PC-9 (cell line): ENCODE measurements at regions not wholly inside any gene's neighbourhood (a gene's known extent, or its start where the extent isn't known, plus 50 kb on each side); places are given as distances from the start of the nearest gene placed in this dataset.

Source experiments
- BruUV-seq: library from RNA; stranded (reverse); fragments of 400-500 nt; replicated peaks from 2 replicates; lab custom pipeline; 2021; lab: Mats Ljungman, UMichigan
- CTCF ChIA-PET: fragments of 300-600 bp; sonication (Branson Sonifier 250); formaldehyde crosslinking; loops from one replicate; lab custom pipeline; 2022; ENCODE audit warnings: antibody characterized with exemption; lab: Charles Lee
- POLR2A ChIA-PET: fragments of 300-600 bp; sonication (Branson Sonifier 250); formaldehyde crosslinking; loops from one replicate; lab custom pipeline; 2022; ENCODE audit warnings: antibody characterized with exemption; ENCODE audit not compliant: unreplicated experiment; lab: Charles Lee
- DNase-seq, 2 experiments: peaks; one replicate each; pipeline versions ENCODE4 v3.0.0 to v3.0.0-alpha.2; 2015 to 2022; ENCODE audit warnings: mixed read lengths in 1 of 2
- H2AFZ ChIP-seq: fragments of 200-600 bp; sonication (generic); 2 replicates; pipeline ENCODE4 v1.8.1; 2017; ENCODE audit warnings: antibody characterized with exemption
- H3F3A ChIP-seq: fragments of 200-600 bp; sonication (generic); 2 replicates; pipeline ENCODE4 v1.8.1; 2017; ENCODE audit warnings: antibody characterized with exemption, mild to moderate bottlenecking, low read depth; ENCODE audit not compliant: insufficient read depth
- H3K27ac ChIP-seq: fragments of 200-600 bp; sonication (generic); 2 replicates; pipeline ENCODE4 v1.6.1; 2016; ENCODE audit warnings: mixed run types
- H3K27me3 ChIP-seq: fragments of 200-600 bp; sonication (generic); 2 replicates; pipeline ENCODE4 v1.6.1; 2016; ENCODE audit warnings: low read depth, mixed run types; ENCODE audit not compliant: insufficient read depth
- H3K36me3 ChIP-seq: fragments of 200-600 bp; sonication (generic); 2 replicates; pipeline ENCODE4 v1.6.1; 2016; ENCODE audit warnings: low read depth, mixed run types
- H3K4me1 ChIP-seq: fragments of 200-600 bp; sonication (generic); replicated peaks from 2 replicates; pipeline ENCODE4 v1.6.1; 2016; ENCODE audit warnings: mixed run types; ENCODE audit not compliant: insufficient read depth
- H3K4me2 ChIP-seq: fragments of 200-600 bp; sonication (generic); 2 replicates; pipeline ENCODE4 v1.6.1; 2017; ENCODE audit warnings: mixed run types
- H3K4me3 ChIP-seq: fragments of 200-600 bp; sonication (generic); 2 replicates; pipeline ENCODE4 v1.6.1; 2016; ENCODE audit warnings: mixed run types
- H3K79me2 ChIP-seq: fragments of 200-600 bp; sonication (generic); 2 replicates; pipeline ENCODE4 v1.6.1; 2017; ENCODE audit warnings: low read depth, mixed run types
- H3K9me2 ChIP-seq: fragments of 200-600 bp; sonication (generic); 2 replicates; pipeline ENCODE4 v1.8.1; 2017; ENCODE audit warnings: mild to moderate bottlenecking; ENCODE audit not compliant: insufficient read depth
- H3K9me3 ChIP-seq: fragments of 200-600 bp; sonication (generic); 2 replicates; pipeline ENCODE4 v1.8.1; 2016; ENCODE audit warnings: low read depth; ENCODE audit not compliant: insufficient read depth
- H4K20me1 ChIP-seq: fragments of 200-600 bp; sonication (generic); 2 replicates; pipeline ENCODE4 v1.8.1; 2017; ENCODE audit not compliant: insufficient read depth
- EZH2 ChIP-seq: fragments of 200-600 bp; sonication (generic); IDR thresholded peaks from 2 replicates; pipeline ENCODE4 v1.8.0; 2017; ENCODE audit warnings: antibody characterized with exemption, low read depth
- intact Hi-C: fragments of 100-400 bp; cut with micrococcal nuclease; formaldehyde crosslinking; loops from one replicate; pipeline ENCODE4 v1.10.0; 2022; ENCODE audit not compliant: unreplicated experiment
- TF ChIP-seq, protein P1 (sequence below): fragments of 200-600 bp; sonication (generic); conservative IDR thresholded peaks from 2 replicates; pipeline ENCODE4 v1.6.1; 2017; ENCODE audit warnings: mixed run types, antibody characterized with exemption, mild to moderate bottlenecking, moderate library complexity

GRCh38 chr12:63052696-63053095 is 98.3 kb downstream of the AVPR1A start:
- H3K9me3 ChIP-seq, result no peaks in the 10 kb centered on the region
- no peaks in the 10 kb centered on the region for H3K79me2 ChIP-seq
- H2AFZ ChIP-seq, result no peak overlapping the region
- CTCF ChIA-PET, result no interaction called here
- no peaks in the 10 kb centered on the region for H3K36me3 ChIP-seq
- no peaks in the 10 kb centered on the region for H3K27me3 ChIP-seq
- no peak overlapping the region for H3K4me2 ChIP-seq
- no peaks in the 10 kb centered on the region for H3K9me2 ChIP-seq
- no peak overlapping the region for H3K27ac ChIP-seq
- intact Hi-C loops, result no loop called here
- no peak for DNase-seq
- BruUV-seq, result no TSS peak
- POLR2A ChIA-PET, result no interaction called here
- TF ChIP-seq EZH2, result no peak
- H4K20me1 ChIP-seq, result no peaks in the 10 kb centered on the region
- H3F3A ChIP-seq, result no peaks in the 10 kb centered on the region
- no peaks in the 10 kb centered on the region for H3K4me1 ChIP-seq
- no peak overlapping the region for H3K4me3 ChIP-seq

GRCh38 chr12:63047146-63047545 is 103.9 kb downstream of the AVPR1A start:
- Histone ChIP-seq H2AFZ (no peak overlapping the region), H3K4me2 (no peak overlapping the region), H3K9me2 (no peaks in the 10 kb centered on the region), H3K4me1 (peaks cover 16% of the 10 kb centered on the region), H3K27me3 (no peaks in the 10 kb centered on the region), H3F3A (peaks cover 3% of the 10 kb centered on the region; the same call in 1 of the 2 replicates), H3K27ac (no peak overlapping the region), H3K9me3 (no peaks in the 10 kb centered on the region), H3K4me3 (no peak overlapping the region), H3K36me3 (no peaks in the 10 kb centered on the region), H3K79me2 (no peaks in the 10 kb centered on the region), H4K20me1 (no peaks in the 10 kb centered on the region)
- DNase-seq, result no peak
- CTCF ChIA-PET, result no interaction called here
- POLR2A ChIA-PET, result no interaction called here
- no TSS peak for BruUV-seq
- intact Hi-C loops, result no loop called here
- TF ChIP-seq EZH2, result no peak
- TF ChIP-seq, protein P1, sequence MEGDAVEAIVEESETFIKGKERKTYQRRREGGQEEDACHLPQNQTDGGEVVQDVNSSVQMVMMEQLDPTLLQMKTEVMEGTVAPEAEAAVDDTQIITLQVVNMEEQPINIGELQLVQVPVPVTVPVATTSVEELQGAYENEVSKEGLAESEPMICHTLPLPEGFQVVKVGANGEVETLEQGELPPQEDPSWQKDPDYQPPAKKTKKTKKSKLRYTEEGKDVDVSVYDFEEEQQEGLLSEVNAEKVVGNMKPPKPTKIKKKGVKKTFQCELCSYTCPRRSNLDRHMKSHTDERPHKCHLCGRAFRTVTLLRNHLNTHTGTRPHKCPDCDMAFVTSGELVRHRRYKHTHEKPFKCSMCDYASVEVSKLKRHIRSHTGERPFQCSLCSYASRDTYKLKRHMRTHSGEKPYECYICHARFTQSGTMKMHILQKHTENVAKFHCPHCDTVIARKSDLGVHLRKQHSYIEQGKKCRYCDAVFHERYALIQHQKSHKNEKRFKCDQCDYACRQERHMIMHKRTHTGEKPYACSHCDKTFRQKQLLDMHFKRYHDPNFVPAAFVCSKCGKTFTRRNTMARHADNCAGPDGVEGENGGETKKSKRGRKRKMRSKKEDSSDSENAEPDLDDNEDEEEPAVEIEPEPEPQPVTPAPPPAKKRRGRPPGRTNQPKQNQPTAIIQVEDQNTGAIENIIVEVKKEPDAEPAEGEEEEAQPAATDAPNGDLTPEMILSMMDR, result no peak

DNA sequence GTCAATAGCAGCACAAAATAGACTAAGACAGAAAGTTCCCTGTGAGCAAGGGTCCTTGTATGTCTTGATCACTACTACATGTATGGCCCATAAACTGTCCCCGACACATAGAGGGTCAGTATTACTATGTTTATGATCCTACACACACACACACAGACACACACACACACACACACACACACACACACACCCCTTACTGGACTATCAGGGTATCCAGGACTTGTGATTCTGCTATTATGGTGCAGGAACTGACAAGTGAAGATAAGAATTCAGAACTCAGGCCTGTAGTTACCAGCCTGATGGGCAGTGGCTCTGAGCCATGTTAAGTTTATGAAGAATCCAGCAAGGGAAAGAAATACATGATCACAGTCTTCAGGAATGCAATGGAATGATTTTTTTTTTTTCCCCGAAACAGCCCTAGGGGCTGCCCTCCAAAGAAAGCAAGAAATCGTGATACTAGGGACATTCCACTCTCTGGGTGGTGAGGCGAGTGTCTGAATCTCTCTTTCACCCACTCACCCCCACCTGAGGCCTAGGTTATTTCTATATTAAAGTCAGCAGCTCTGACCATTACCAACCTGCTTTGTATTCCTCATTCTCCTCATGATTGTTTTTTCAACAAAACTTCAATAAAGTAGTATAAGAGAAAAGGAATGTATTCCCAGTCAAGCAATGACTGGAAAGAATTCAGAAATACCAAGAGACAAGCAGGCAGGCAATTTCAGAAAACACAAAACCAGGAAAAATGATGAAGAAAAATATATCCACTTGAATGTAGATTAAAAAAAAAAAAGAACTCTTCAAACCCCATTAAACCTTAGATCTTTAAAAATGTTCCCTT is 105.8 kb downstream of the AVPR1A start:
- Histone ChIP-seq H3K27me3 (no peaks in the 10 kb centered on the region), H3K4me2 (peak overlapping the region; percentile 38; the same call in 1 of the 2 replicates), H3K9me3 (no peaks in the 10 kb centered on the region), H3K36me3 (no peaks in the 10 kb centered on the region), H3K9me2 (no peaks in the 10 kb centered on the region), H3F3A (peaks cover 3% of the 10 kb centered on the region; the same call in 1 of the 2 replicates), H3K4me3 (no peak overlapping the region), H2AFZ (no peak overlapping the region), H3K79me2 (no peaks in the 10 kb centered on the region), H3K27ac (peak overlapping the region; percentile 70), H3K4me1 (peaks cover 16% of the 10 kb centered on the region), H4K20me1 (no peaks in the 10 kb centered on the region)
- ChIA-PET CTCF (no interaction called here), POLR2A (no interaction called here)
- no TSS peak for BruUV-seq
- TF ChIP-seq, protein P1, result no peak
- TF ChIP-seq EZH2, result no peak
- intact Hi-C loops, result no loop called here
- peak; percentile 48 to 79 for DNase-seq
